Esophagus mucosa (tissue), 1 donor: ENCODE measurements at regions not wholly inside any gene's neighbourhood (a gene's known extent, or its start where the extent isn't known, plus 50 kb on each side); places are given as distances from the start of the nearest gene placed in this dataset.
A peak's percentile ranks its signal among the peaks of the same experiment; 100 is the strongest.
"Not testable (repeated sequence)": the region's sequence is repeated elsewhere in the genome, so short reads cannot be mapped to it uniquely, and the experiment has no call there.

ENCODE experiments used
- ATAC-seq: fragments of 200-7000 bp; cut with Tn5 transposase; one replicate; pipeline ENCODE4 v1.9.1; 2020
- donor health status: DM: yes; HTN: yes; CAD: no.

DNA sequence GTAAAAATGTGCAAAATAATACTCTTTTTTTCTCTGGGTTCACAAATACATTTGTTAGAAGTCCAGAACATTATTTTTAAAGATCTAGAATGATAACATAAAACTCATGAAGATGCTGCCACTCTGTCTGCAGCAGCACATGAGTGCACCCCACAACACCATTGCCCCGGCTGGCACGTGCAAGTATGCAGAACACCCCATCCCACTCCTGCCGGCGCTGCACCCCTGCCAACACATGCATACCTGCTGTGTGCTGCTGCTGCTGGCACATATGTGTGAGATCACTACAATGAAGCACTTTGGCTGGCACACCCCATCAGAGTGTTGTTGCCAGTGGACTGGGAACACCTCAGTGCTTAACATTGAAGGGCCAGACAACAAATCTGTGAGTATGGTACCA lies 129.1 kb downstream of the CCT8L2 start:
- not testable (repeated sequence) for ATAC-seq

GRCh38 chr22:16447451-16447850 lies 145.2 kb downstream of the CCT8L2 start:
- ATAC-seq = not testable (repeated sequence)

GRCh38 chr22:16446755-16447440 lies 145.7 kb downstream of the CCT8L2 start:
- ATAC-seq = not testable (repeated sequence)

DNA sequence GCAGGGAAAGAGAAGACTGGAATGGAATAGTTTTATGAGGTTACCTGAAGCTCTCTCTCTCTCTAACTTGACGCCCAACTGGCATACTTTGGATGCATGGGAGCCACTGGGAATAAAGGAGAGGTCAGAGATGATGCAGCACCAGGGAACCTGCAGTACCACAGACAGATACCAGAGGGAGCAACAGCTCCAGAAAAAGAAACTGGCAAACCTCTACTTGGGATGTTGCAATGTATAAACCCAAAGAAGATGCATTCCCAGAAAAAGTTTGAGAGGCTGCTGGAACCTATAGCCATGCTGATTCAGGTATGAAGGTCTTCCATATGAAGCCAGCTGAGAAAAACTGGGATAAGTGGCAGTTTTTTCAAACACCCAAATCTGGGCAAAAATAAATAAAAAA lies 151.6 kb downstream of the CCT8L2 start:
- not testable (repeated sequence) for ATAC-seq

DNA sequence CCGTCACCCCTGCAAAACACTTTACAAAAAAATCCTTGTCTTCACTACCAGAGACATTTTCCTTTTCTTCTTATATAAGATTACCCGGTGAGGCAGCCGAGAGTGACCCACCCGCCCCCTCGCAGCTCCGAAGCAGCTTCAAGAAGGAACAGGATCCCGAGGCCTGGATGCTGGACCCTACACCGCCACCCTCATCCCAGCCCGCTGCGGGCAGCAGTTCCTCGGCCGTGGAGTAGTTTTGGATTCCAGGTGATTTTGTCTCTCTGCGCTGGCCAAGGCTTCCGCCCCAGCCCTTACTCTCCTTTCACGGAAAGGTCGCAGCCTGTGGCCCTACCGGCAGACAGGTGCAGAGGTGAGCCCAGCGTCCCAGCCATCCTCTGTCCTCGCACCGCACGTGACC lies 169.1 kb downstream of the CCT8L2 start:
- ATAC-seq = not testable (repeated sequence)

- not testable (repeated sequence) for ATAC-seq
These were observed 175.1 kb downstream of the CCT8L2 start for GRCh38 chr22:16417498-16417897.

DNA sequence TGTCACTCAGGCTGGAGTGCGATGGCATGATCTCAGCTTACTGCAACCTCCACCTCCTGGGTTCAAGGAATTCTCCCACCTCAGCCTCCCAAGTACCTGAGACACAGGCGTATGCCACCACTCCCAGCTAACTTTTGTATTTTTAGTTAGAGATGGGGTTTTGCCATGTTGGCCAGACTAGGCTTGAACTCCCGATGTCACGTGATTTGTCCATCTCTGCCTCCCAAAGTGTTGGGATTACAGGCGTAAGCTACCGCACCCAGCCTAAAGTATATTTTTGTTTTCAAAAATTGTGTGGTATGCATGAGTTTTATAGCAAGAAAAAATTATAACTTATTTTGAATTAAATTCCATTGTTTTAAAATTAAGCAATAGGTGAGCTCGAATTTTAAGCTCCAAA lies 188.0 kb downstream of the CCT8L2 start:
- not testable (repeated sequence) for ATAC-seq

- not testable (repeated sequence) for ATAC-seq
These were observed 188.9 kb downstream of the CCT8L2 start for GRCh38 chr22:16403661-16404060.

- not testable (repeated sequence) for ATAC-seq
These were observed 189.7 kb downstream of the CCT8L2 start for GRCh38 chr22:16402874-16403399.

DNA sequence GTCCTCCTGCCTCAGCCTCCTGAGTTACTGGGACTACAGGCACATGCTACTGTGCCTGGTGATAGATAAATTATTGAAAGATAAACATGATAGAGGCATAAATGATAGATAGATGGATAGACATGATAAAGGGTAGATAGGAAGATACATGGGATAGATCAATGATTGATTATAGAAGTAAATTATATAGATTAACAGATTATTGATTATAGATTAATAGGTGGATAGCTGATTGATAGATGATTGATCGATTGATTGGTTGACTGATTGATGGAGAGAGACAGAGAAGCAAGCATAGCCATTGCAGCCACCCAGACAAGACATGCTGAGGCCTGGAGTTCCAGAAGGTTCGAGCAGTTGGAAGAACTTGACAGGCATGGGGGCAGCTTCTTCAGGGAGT lies 199.1 kb downstream of the CCT8L2 start:
- not testable (repeated sequence) for ATAC-seq

GRCh38 chr22:16391417-16391930 lies 201.1 kb downstream of the CCT8L2 start:
- ATAC-seq = not testable (repeated sequence)

DNA sequence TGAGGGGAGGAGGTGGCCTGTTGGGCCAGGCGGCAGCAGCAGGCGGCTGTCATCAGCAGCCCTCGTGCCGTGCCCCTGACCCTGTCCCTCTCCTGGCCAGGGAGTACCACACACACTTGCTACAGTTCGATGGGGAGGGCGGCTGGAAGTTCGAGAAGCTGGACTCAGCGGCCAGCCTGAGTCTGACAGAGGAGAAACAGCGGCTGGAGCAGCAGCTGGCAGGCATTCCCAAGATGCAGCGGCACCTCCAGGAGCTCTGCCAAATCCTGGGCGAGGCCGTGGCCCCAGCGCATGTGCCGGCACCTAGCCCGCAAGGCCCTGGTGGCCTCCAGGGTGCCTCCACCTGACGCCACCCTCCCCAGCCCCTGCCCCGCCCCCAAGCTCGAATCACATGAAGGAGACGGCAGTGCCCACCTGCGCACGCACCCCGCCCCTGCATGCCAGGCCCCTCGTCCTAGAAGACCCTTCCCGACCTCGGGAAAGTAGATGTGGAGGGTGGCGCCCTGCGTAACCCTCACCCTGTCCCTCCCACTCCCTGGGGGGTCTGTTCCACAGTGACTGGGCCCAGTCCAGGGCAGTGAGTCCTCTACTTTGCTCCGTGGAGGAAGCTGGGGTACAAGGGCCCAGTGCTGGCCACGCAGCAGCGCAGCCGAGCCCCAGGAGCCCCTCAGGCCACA lies 201.9 kb downstream of the CCT8L2 start:
- ATAC-seq = not testable (repeated sequence)

GRCh38 chr22:16390046-16390445 lies 202.6 kb downstream of the CCT8L2 start:
- ATAC-seq = not testable (repeated sequence)

GRCh38 chr22:16389256-16389655 lies 203.4 kb downstream of the CCT8L2 start:
- ATAC-seq = not testable (repeated sequence)

GRCh38 chr22:16388616-16389015 lies 204.0 kb downstream of the CCT8L2 start:
- not testable (repeated sequence) for ATAC-seq

- ATAC-seq = not testable (repeated sequence)
These were observed 204.5 kb downstream of the CCT8L2 start for GRCh38 chr22:16388127-16388526.

DNA sequence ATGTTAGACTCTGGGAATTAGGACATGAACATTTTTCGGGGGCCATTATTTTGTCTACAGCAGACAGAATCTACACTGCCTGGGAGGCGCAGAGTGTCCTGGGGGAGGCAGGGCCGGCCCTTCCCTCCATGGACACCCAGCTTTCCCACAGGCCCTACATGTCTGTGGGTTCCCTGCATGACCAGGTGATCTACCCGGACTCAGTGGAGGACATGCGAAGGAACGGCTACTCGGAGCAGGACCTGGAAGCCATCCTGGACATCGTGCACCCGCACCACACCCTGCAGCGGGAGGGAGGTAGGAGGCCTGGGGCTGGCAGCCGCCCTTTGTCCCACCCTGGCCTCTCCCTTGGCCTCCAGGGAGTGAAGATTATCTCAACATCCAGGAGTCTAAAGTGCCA lies 205.1 kb downstream of the CCT8L2 start:
- not testable (repeated sequence) for ATAC-seq

DNA sequence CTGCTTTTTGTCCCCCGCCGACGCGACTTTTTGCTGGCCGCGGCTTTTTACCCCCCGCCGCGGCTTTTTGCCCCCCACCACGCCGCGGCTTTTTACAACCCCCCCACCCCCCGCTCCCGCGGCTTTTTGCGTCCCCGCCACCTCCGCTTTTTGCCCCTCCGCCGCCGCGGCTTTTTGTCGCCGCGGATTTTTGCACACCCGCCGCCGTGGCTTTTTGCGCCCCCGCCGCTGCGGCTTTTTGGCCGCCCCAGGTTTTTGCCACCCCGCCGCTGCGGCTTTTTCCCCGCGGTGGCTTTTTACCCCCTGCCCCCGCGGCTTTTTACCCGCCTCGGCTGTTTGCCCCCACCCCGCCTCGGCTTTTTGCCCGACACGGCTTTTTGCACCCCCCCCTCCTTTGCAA lies 205.5 kb downstream of the CCT8L2 start:
- no peak for ATAC-seq

GRCh38 chr22:16361328-16361727 lies 231.3 kb downstream of the CCT8L2 start:
- ATAC-seq = not testable (repeated sequence)

DNA sequence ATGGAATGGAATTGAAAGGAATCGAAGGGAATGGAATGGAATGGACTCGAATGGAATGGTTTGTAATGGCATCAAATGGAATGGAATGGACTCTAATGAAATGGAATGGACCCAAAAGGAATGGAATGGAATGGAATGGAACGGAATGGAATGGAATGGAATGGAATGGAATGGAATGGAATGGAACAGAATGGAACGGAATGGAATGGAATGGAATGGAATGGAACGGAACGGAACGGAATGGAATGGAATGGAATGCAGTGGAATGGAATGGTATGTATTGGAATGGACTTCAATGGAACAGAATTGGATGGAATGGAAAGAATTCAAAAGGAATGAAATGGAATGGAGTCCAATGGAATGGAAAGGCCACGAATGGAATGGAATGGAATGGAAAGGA lies 240.0 kb downstream of the CCT8L2 start:
- ATAC-seq = peak; percentile 75

DNA sequence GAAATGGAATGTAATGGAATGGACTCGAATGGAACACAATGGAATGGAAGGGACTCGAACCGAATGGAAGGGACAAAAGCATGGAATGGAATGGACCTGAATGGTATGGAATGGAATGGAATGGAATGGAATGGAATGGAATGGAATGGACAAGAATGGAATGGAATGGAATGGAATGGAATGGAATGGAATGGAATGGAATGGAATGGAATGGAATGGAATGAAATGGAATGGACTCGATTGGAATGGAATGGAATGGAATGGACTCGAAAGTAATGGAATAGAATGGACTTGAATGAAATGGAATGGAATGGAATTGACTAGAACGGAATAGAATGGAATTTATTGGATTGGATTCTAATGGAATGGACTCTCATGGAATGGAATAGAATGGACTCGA lies 245.5 kb downstream of the CCT8L2 start:
- not testable (repeated sequence) for ATAC-seq

DNA sequence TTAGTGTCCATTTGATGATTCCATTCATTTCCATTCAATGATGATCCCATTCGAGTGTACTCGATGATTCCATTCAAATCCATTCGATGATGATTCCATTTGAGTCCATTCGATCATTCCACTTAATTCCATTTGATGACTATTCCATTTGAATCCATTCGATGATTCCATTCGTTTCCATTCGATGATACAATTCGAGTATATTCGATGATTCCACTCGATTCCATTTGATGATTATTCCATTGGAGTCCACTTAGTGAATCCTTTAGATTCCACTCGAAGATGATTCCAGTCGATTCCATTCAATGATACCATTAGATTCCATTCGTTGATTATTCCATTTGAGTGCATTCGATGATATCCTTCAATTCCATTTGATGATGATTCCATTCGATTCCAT lies 277.0 kb downstream of the CCT8L2 start:
- not testable (repeated sequence) for ATAC-seq
